HUDEP-2 (cell line): ENCODE measurements at regions not wholly inside any gene's neighbourhood (a gene's known extent, or its start where the extent isn't known, plus 50 kb on each side); places are given as distances from the start of the nearest gene placed in this dataset.
"Not testable (repeated sequence)": the region's sequence is repeated elsewhere in the genome, so short reads cannot be mapped to it uniquely, and the experiment has no call there.

Experiments used
- DNase-seq, 76 experiments: peaks; one replicate each; lab custom pipeline; 2025; ENCODE audit not compliant: unreplicated experiment in 76 of 76; lab: John Stamatoyannopoulos, UW

- peak in 2 of 76 experiments; percentile 1 to 14 for DNase-seq
These were observed 1450.7 kb upstream of the ADGRB3 start for GRCh38 chr6:67184405-67184804.

- DNase-seq, result no peak
These were observed 1460.0 kb upstream of the ADGRB3 start for GRCh38 chr6:67175101-67175500.

- no peak for DNase-seq
These were observed 1458.6 kb upstream of the EYS start for GRCh38 chr6:67165606-67166005.

GRCh38 chr6:67160820-67161219 is 1453.8 kb upstream of the EYS start:
- no peak for DNase-seq

GRCh38 chr6:67141005-67141404 is 1434.0 kb upstream of the EYS start:
- no peak for DNase-seq

GRCh38 chr6:67133973-67134372 is 1426.9 kb upstream of the EYS start:
- DNase-seq, result no peak

GRCh38 chr6:67131827-67132226 is 1424.8 kb upstream of the EYS start:
- DNase-seq, result no peak

- no peak for DNase-seq
These were observed 1422.8 kb upstream of the EYS start for GRCh38 chr6:67129780-67130179.

GRCh38 chr6:67127041-67127440 is 1420.0 kb upstream of the EYS start:
- no peak for DNase-seq

GRCh38 chr6:67121115-67121514 is 1414.1 kb upstream of the EYS start:
- no peak for DNase-seq

- no peak for DNase-seq
These were observed 1405.1 kb upstream of the EYS start for GRCh38 chr6:67112120-67112519.

GRCh38 chr6:67102743-67103142 is 1395.7 kb upstream of the EYS start:
- DNase-seq, result no peak

- DNase-seq, result not testable (repeated sequence)
These were observed 1388.7 kb upstream of the EYS start for GRCh38 chr6:67095618-67096226.

GRCh38 chr6:67094431-67094946 is 1387.5 kb upstream of the EYS start:
- no peak for DNase-seq

- no peak for DNase-seq
These were observed 1366.9 kb upstream of the EYS start for GRCh38 chr6:67073938-67074337.

GRCh38 chr6:67068781-67069180 is 1361.8 kb upstream of the EYS start:
- DNase-seq, result no peak

GRCh38 chr6:67064323-67064722 is 1357.3 kb upstream of the EYS start:
- DNase-seq, result no peak

GRCh38 chr6:67047996-67048395 is 1341.0 kb upstream of the EYS start:
- DNase-seq, result no peak

GRCh38 chr6:67045076-67045475 is 1338.0 kb upstream of the EYS start:
- DNase-seq, result no peak

GRCh38 chr6:67031451-67031850 is 1324.4 kb upstream of the EYS start:
- no peak for DNase-seq

- DNase-seq, result no peak
These were observed 1323.8 kb upstream of the EYS start for GRCh38 chr6:67030861-67031260.

- no peak for DNase-seq
These were observed 1310.0 kb upstream of the EYS start for GRCh38 chr6:67016921-67017460.

- DNase-seq, result no peak
These were observed 1304.4 kb upstream of the EYS start for GRCh38 chr6:67011441-67011840.
